ENCODE measurements at regions not wholly inside any gene's neighbourhood (a gene's known extent, or its start where the extent isn't known, plus 50 kb on each side); places are given as distances from the start of the nearest gene placed in this dataset.

DNA sequence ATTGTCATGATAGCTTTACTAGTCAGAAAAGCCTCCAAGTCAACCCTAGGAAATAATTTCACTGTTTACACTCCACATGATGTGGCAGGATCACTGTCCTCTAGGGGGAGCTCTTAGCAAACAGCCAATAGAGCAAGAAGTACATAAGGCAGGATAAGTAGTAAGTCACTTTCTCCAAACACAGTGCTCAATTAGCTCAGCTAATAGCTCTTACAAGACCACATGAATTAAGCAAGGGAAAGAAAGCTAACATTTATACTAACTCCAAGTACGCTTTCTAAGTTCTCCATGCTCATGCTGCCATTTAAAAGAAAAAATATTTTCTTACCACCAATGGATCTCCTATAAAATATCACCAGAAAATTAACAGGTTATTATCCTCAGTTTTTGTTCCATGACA, 66.9 kb upstream of the LRIF1 start:
- Histone ChIP-seq H3K36me3 (ENCODE audit: control insufficient read depth in 4 of 4, insufficient read depth in 3 of 4, low read depth in 1 of 4, low read length in 3 of 4) (no peaks in the 10 kb centered on the region), H3K9ac (ENCODE audit: low read depth in 1 of 2, low read length in 2 of 2) (no peak overlapping the region), H3K9me3 (ENCODE audit: control insufficient read depth in 4 of 4, low read length in 3 of 4) (no peaks in the 10 kb centered on the region), H3K4me3 (ENCODE audit: low read depth in 1 of 3, low read length in 3 of 3) (no peak overlapping the region), H3K27ac (ENCODE audit: low read depth in 1 of 2, low read length in 2 of 2) (no peak overlapping the region), H3K4me1 (ENCODE audit: control insufficient read depth in 4 of 4, insufficient read depth in 4 of 4, low read length in 3 of 4) (no peaks in the 10 kb centered on the region), H3K27me3 (ENCODE audit: control insufficient read depth in 4 of 4, insufficient read depth in 4 of 4, low read length in 3 of 4) (no peaks in the 10 kb centered on the region)
- 68% methylated on average over 1 of the region's 1 CpG for WGBS
- no peak for DNase-seq (ENCODE audit: low spot score)
- TF ChIP-seq FOXA1 (IDR thresholded peaks at IDR 0.05) (no peak), RAD21 (IDR thresholded peaks at IDR 0.05) (peak; percentile 69 to 80), CTCF (IDR thresholded peaks at IDR 0.05; ENCODE audit: low read depth, low read length, missing input control) (peak; percentile 67), FOXA2 (IDR thresholded peaks at IDR 0.05) (peak; percentile 33)

GRCh38 chr1:111025109-111025508, 61.4 kb upstream of the LRIF1 start:
- Histone ChIP-seq H3K36me3 (ENCODE audit: control insufficient read depth in 4 of 4, insufficient read depth in 3 of 4, low read depth in 1 of 4, low read length in 3 of 4) (no peaks in the 10 kb centered on the region), H3K27me3 (ENCODE audit: control insufficient read depth in 4 of 4, insufficient read depth in 4 of 4, low read length in 3 of 4) (no peaks in the 10 kb centered on the region), H3K9ac (ENCODE audit: low read depth in 1 of 2, low read length in 2 of 2) (no peak overlapping the region), H3K9me3 (ENCODE audit: control insufficient read depth in 4 of 4, low read length in 3 of 4) (peaks cover 0 to 2% (median 0%) of the 10 kb centered on the region in 4 donors), H3K4me3 (ENCODE audit: low read depth in 1 of 3, low read length in 3 of 3) (no peak overlapping the region), H3K27ac (ENCODE audit: low read depth in 1 of 2, low read length in 2 of 2) (no peak overlapping the region), H3K4me1 (ENCODE audit: control insufficient read depth in 4 of 4, insufficient read depth in 4 of 4, low read length in 3 of 4) (no peaks in the 10 kb centered on the region)
- TF ChIP-seq RXRA (IDR thresholded peaks at IDR 0.05) (no peak), YY1 (IDR thresholded peaks at IDR 0.05) (no peak), TAF1 (conservative IDR thresholded peaks at IDR 0.05) (no peak), FOXA2 (IDR thresholded peaks at IDR 0.05) (no peak), EGR1 (IDR thresholded peaks at IDR 0.05; ENCODE audit: low read depth in 2 of 2) (no peak), NR2F2 (IDR thresholded peaks at IDR 0.05) (no peak), ATF3 (IDR thresholded peaks at IDR 0.05) (no peak)
- TF ChIP-seq, protein P1, sequence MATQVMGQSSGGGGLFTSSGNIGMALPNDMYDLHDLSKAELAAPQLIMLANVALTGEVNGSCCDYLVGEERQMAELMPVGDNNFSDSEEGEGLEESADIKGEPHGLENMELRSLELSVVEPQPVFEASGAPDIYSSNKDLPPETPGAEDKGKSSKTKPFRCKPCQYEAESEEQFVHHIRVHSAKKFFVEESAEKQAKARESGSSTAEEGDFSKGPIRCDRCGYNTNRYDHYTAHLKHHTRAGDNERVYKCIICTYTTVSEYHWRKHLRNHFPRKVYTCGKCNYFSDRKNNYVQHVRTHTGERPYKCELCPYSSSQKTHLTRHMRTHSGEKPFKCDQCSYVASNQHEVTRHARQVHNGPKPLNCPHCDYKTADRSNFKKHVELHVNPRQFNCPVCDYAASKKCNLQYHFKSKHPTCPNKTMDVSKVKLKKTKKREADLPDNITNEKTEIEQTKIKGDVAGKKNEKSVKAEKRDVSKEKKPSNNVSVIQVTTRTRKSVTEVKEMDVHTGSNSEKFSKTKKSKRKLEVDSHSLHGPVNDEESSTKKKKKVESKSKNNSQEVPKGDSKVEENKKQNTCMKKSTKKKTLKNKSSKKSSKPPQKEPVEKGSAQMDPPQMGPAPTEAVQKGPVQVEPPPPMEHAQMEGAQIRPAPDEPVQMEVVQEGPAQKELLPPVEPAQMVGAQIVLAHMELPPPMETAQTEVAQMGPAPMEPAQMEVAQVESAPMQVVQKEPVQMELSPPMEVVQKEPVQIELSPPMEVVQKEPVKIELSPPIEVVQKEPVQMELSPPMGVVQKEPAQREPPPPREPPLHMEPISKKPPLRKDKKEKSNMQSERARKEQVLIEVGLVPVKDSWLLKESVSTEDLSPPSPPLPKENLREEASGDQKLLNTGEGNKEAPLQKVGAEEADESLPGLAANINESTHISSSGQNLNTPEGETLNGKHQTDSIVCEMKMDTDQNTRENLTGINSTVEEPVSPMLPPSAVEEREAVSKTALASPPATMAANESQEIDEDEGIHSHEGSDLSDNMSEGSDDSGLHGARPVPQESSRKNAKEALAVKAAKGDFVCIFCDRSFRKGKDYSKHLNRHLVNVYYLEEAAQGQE (IDR thresholded peaks at IDR 0.05): no peak
- WGBS: 44% methylated on average over 4 of the region's 4 CpGs
- DNase-seq (ENCODE audit: low spot score): no peak

GRCh38 chr1:111015222-111015621, 51.5 kb upstream of the LRIF1 start:
- Histone ChIP-seq H3K4me3 (ENCODE audit: low read depth in 1 of 3, low read length in 3 of 3) (no peak overlapping the region), H3K27me3 (ENCODE audit: control insufficient read depth in 4 of 4, insufficient read depth in 4 of 4, low read length in 3 of 4) (peaks cover 0 to 10% (median 3%) of the 10 kb centered on the region in 4 donors), H3K9me3 (ENCODE audit: control insufficient read depth in 4 of 4, low read length in 3 of 4) (peaks cover 0 to 2% (median under 1%) of the 10 kb centered on the region in 4 donors), H3K36me3 (ENCODE audit: control insufficient read depth in 4 of 4, insufficient read depth in 3 of 4, low read depth in 1 of 4, low read length in 3 of 4) (no peaks in the 10 kb centered on the region), H3K9ac (ENCODE audit: low read depth in 1 of 2, low read length in 2 of 2) (no peak overlapping the region), H3K4me1 (ENCODE audit: control insufficient read depth in 4 of 4, insufficient read depth in 4 of 4, low read length in 3 of 4) (no peaks in the 10 kb centered on the region), H3K27ac (ENCODE audit: low read depth in 1 of 2, low read length in 2 of 2) (no peak overlapping the region)
- WGBS: 54% methylated on average over 3 of the region's 3 CpGs
- no peak for DNase-seq (ENCODE audit: low spot score)
- TF ChIP-seq JUND (IDR thresholded peaks at IDR 0.05): no peak
- no peak for TF ChIP-seq ATF3 (IDR thresholded peaks at IDR 0.05)
- no peak for TF ChIP-seq FOXA2 (IDR thresholded peaks at IDR 0.05)
- no peak for TF ChIP-seq RAD21 (IDR thresholded peaks at IDR 0.05)
- TF ChIP-seq GABPA (IDR thresholded peaks at IDR 0.05 in 1 of 2, conservative IDR thresholded peaks at IDR 0.05 in 1 of 2): no peak
- TF ChIP-seq TAF1 (conservative IDR thresholded peaks at IDR 0.05): no peak
- TF ChIP-seq HNF4G (IDR thresholded peaks at IDR 0.05): no peak
- no peak for TF ChIP-seq NR2F2 (IDR thresholded peaks at IDR 0.05)
